Left renal pelvis (tissue), 4 donors: ENCODE measurements at regions not wholly inside any gene's neighbourhood (a gene's known extent, or its start where the extent isn't known, plus 50 kb on each side); places are given as distances from the start of the nearest gene placed in this dataset.
A peak's percentile ranks its signal among the peaks of the same experiment; 100 is the strongest.
"Not testable (repeated sequence)": the region's sequence is repeated elsewhere in the genome, so short reads cannot be mapped to it uniquely, and the experiment has no call there.

Source experiments
- DNase-seq, 4 donors: peaks; one replicate each; pipeline ENCODE4 v3.0.0-alpha.2; 2013; ENCODE audit warnings: low read depth in 4 of 4, low spot score in 3 of 4

- no peak for DNase-seq
These were observed 104.3 kb upstream of the TSC22D2 start for GRCh38 chr3:150303768-150304167.

DNA sequence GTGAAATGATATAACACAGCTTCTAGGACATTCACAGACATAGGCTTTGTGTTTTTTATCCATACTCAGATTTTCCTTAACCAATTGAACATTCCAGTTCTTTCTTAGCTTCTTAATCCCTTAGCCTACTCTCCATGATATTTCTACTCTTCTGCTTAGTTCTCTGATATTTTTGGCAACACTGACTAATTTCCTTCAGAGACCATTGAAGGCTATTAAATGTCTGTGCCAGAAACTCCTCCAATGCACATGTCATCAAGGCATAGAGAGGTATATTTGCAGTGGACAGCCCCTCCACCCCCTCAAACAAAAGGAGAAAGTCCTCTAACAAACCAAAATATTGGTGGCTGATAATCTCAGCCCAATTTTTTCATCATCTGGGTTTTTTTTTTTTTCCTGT, 105.9 kb upstream of the TSC22D2 start:
- DNase-seq: no peak

DNA sequence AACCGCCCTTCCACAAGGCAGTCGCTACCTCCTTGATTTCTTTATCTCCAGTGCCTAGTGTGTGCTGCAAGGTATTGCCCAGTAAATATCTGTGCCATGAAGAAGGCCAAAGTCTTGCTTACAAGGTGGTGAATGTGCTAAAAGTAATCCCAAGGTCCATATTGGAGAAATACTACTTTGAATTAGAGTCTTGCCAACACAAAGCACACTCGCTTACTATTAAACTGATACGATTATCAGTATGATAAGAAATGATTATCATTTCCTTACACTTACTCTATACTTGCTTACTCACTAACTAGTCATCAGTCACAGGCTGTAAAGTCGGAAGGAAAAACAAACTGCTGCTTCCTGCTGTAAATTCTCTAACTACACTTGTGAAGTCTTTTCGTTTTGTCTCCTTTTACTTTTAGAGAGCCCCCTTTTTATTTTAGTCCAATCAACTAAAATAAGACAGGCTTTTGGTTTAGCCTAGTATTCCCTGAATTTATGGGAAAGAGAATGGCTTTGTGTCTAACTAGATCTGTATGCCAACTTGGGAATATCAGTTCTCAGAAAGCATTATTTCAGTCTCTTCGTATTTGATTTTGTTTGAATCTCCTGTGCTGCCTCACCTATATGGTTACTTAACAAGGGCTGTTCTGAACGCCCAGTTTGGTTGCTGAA, 107.1 kb upstream of the TSC22D2 start:
- no peak for DNase-seq

DNA sequence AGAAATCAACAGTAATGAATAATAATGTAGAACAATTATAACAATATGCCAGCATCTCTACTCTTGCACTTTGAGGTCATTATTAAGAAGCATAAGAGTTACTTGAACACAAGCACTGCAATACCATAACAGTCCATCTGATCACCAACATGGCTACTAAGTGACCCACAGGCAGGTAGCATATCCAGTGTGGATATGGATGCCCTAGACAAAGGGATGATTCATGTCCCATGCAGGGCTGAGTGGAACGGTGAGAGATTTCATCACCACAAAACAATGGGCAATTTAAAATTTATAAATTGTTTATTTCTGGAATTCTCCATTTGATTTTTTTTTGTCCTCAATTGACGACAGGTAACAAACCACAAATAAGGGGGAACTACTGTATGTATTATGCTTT, 107.7 kb upstream of the TSC22D2 start:
- DNase-seq: no peak

- DNase-seq: no peak
These were observed 108.9 kb upstream of the TSC22D2 start for GRCh38 chr3:150299201-150299600.

DNA sequence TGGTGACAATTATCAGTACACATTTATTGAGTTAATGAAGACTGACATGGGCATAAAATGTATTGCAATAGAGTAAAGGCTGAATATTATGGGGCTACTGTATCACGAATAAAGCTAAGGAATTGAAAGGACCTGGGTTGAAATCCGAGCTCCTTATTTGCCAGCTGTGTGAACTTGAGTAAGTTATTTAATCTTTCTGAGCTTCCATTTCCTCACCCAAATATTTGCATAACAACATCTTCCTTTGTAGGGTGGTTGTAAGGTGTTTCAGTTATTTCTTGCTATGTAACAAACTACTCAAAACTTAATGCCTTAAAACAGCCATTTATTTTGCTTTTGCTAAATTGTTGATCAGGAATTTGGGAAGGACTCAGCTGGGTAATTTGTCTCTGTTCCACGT, 111.1 kb upstream of the TSC22D2 start:
- DNase-seq: no peak

GRCh38 chr3:150296123-150296735, 111.9 kb upstream of the TSC22D2 start:
- DNase-seq: no peak

- DNase-seq: no peak
These were observed 114.6 kb upstream of the TSC22D2 start for GRCh38 chr3:150293401-150294001.

- DNase-seq: no peak
These were observed 115.2 kb upstream of the TSC22D2 start for GRCh38 chr3:150292891-150293290.

- no peak for DNase-seq
These were observed 116.6 kb upstream of the TSC22D2 start for GRCh38 chr3:150291515-150291914.

DNA sequence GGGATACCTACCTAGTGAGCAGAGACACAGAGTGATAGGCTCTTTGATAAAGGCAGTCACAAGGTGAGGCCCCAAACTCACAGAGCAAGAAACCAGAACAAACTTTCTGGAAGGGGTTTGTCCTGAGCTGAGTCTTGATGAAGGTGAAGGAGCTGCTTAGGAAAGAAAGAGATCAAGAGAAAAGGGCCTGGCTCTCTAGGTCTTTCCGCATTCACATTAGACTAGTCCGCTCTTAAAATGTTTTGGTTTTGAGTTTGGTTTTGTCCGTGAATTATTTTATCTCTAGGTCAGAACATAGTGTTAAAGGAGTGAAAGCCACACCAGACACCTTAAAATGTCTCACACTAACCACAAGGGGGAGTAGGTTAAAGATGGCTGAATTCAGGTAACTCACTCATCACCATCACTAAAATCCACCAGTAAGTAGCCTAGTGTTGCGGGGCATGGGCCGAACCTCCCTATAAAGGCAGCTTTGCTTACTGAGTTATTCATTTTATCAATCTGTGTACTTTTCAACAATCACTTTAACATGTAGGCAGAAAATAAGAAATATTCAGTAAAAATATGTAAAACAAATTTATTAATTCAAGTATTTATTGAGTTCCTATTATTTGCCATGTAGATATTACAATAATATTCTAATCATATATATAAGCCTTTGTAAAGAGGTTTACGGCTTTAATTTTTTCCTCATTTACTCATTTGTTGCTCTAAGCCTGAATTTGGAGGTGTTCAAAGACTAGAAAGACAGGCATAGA, 121.5 kb upstream of the TSC22D2 start:
- no peak for DNase-seq

- DNase-seq: no peak
These were observed 122.5 kb upstream of the TSC22D2 start for GRCh38 chr3:150285601-150286000.

- DNase-seq: peak in 1 of 4 donors; percentile 78
These were observed 129.2 kb upstream of the TSC22D2 start for GRCh38 chr3:150278843-150279381.

GRCh38 chr3:150278195-150278594, 129.9 kb upstream of the TSC22D2 start:
- DNase-seq: no peak

GRCh38 chr3:150277444-150277843, 130.7 kb upstream of the TSC22D2 start:
- no peak for DNase-seq

DNA sequence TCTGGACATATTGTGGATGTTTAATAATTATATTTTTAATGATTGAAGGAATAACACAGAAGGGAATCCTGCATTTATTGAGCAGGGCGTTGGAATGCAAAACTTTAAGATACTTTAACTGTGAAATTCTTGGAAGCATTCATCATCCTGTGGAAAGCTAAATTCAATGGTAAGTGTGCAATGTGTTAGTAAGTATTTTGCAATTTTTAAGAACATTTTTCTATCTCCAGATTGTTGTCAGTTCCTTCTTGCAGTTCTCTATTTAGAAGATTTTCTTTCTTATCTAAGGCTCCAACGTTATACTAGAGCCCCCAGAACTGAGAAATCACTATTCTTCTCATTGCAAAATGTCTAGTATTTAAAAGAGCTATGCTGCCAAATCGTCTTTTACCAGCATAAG, 132.2 kb upstream of the TSC22D2 start:
- no peak for DNase-seq

DNA sequence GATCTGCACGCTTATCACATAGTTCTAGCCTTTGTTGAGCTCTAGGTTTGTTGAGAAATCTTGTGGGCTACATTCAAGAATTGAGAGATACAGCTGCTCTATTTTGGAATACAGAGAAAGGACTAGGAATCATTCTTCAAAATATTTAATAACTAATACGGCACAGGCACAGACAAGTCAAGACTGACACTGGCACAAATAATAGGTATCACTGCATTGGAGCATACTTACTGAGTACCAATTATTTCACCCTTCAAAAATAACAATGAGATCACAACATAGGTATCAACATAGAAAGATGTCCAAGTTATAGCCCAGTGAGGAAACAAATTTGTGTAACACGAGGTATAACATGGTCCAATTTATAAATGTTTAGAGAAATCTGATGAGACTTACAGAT, 133.7 kb upstream of the TSC22D2 start:
- DNase-seq: no peak

- no peak for DNase-seq
These were observed 134.7 kb upstream of the TSC22D2 start for GRCh38 chr3:150273396-150273795.

DNA sequence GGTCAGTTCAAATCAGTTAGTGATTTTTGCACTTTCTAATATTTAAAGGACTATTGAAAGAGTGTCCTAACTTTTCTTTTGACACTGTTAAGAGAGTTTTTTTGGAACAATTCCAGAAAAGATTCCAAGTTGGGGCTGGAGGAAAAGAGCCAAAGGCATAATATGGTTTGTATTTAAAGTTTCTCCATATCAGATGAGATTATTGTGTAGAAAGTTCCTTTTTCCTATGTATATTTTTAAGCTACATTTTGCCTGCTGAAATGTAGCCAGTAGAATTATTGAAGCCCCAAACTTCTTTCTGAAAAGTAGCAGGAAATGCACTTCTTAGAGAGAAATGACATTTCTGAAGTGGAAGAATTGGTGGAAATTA, 136.5 kb upstream of the TSC22D2 start:
- DNase-seq: no peak

GRCh38 chr3:150270883-150271590, 137.1 kb upstream of the TSC22D2 start:
- no peak for DNase-seq

DNA sequence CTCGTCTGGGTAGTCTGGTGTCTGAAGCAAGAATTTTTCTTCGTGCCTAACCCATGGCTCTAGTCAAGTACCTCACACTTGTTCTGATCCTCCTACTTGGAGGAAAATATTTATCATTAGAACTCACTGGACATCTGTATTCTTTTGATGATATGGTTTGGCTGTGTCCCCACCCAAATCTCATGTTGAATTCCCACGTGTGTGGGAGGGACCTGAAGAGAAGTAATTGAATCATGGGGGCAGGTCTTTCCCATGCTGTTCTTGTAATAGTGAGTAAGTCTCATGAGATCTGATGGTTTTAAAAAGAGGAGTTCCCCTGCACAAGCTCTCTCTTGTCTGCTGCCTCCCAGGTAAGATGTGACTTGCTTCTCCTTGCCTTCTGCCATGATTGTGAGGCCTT, 137.7 kb upstream of the TSC22D2 start:
- not testable (repeated sequence) for DNase-seq
